ENCODE measurements at regions not wholly inside any gene's neighbourhood (a gene's known extent, or its start where the extent isn't known, plus 50 kb on each side); places are given as distances from the start of the nearest gene placed in this dataset.

- Histone ChIP-seq H3K9ac (ENCODE audit: low read length) (no peak overlapping the region), H3K9me3 (ENCODE audit: low read length) (no peaks in the 10 kb centered on the region), H3K79me2 (ENCODE audit: low read length) (no peaks in the 10 kb centered on the region), H3K27me3 (ENCODE audit: low read length) (no peaks in the 10 kb centered on the region), H3K9me2 (replicated peaks; ENCODE audit: insufficient read depth, low read length) (no peaks in the 10 kb centered on the region; the same call in 1 of the 2 replicates), H3K4me3 (ENCODE audit: low read length) (no peak overlapping the region), H3K4me2 (ENCODE audit: low read depth, low read length, poor library complexity, severe bottlenecking) (no peak overlapping the region), H4K20me1 (ENCODE audit: insufficient read depth, low read depth, low read length) (no peaks in the 10 kb centered on the region), H3K27ac (ENCODE audit: low read length) (no peak overlapping the region), H3K36me3 (ENCODE audit: insufficient read depth, low read length) (no peaks in the 10 kb centered on the region), H2AFZ (ENCODE audit: low read length) (no peak overlapping the region), H3K4me1 (ENCODE audit: low read length) (no peaks in the 10 kb centered on the region)
- DNase-seq = no peak
Observed at GRCh38 chr2:226313060-226313459, 486.6 kb downstream of the IRS1 start.

GRCh38 chr2:226312155-226312554, 487.5 kb downstream of the IRS1 start:
- H4K20me1 ChIP-seq (ENCODE audit: insufficient read depth, low read depth, low read length) = no peaks in the 10 kb centered on the region
- H3K4me2 ChIP-seq (ENCODE audit: low read depth, low read length, poor library complexity, severe bottlenecking) = no peak overlapping the region
- no peak overlapping the region for H3K9ac ChIP-seq (ENCODE audit: low read length)
- H3K9me2 ChIP-seq (replicated peaks; ENCODE audit: insufficient read depth, low read length) = no peaks in the 10 kb centered on the region; the same call in 1 of the 2 replicates
- H3K4me1 ChIP-seq (ENCODE audit: low read length) = no peaks in the 10 kb centered on the region
- no peaks in the 10 kb centered on the region for H3K27me3 ChIP-seq (ENCODE audit: low read length)
- H3K4me3 ChIP-seq (ENCODE audit: low read length) = no peak overlapping the region
- H3K9me3 ChIP-seq (ENCODE audit: low read length) = no peaks in the 10 kb centered on the region
- no peak overlapping the region for H2AFZ ChIP-seq (ENCODE audit: low read length)
- H3K79me2 ChIP-seq (ENCODE audit: low read length) = no peaks in the 10 kb centered on the region
- no peak overlapping the region for H3K27ac ChIP-seq (ENCODE audit: low read length)
- no peaks in the 10 kb centered on the region for H3K36me3 ChIP-seq (ENCODE audit: insufficient read depth, low read length)
- no peak for DNase-seq

- Histone ChIP-seq H3K4me3 (ENCODE audit: low read length) (no peak overlapping the region), H3K36me3 (ENCODE audit: insufficient read depth, low read length) (no peaks in the 10 kb centered on the region), H3K9me3 (ENCODE audit: low read length) (no peaks in the 10 kb centered on the region), H4K20me1 (ENCODE audit: insufficient read depth, low read depth, low read length) (no peaks in the 10 kb centered on the region), H3K4me1 (ENCODE audit: low read length) (no peaks in the 10 kb centered on the region), H3K79me2 (ENCODE audit: low read length) (no peaks in the 10 kb centered on the region), H2AFZ (ENCODE audit: low read length) (no peak overlapping the region), H3K27me3 (ENCODE audit: low read length) (no peaks in the 10 kb centered on the region), H3K4me2 (ENCODE audit: low read depth, low read length, poor library complexity, severe bottlenecking) (no peak overlapping the region), H3K27ac (ENCODE audit: low read length) (no peak overlapping the region), H3K9ac (ENCODE audit: low read length) (no peak overlapping the region), H3K9me2 (replicated peaks; ENCODE audit: insufficient read depth, low read length) (no peaks in the 10 kb centered on the region; the same call in 1 of the 2 replicates)
- no peak for DNase-seq
Observed at GRCh38 chr2:226310146-226310545, 489.5 kb downstream of the IRS1 start.

GRCh38 chr2:226308986-226309385, 490.6 kb downstream of the IRS1 start:
- no peaks in the 10 kb centered on the region for H3K27me3 ChIP-seq (ENCODE audit: low read length)
- H3K9me3 ChIP-seq (ENCODE audit: low read length) = no peaks in the 10 kb centered on the region
- H3K9ac ChIP-seq (ENCODE audit: low read length) = no peak overlapping the region
- no peak overlapping the region for H2AFZ ChIP-seq (ENCODE audit: low read length)
- DNase-seq = no peak
- H3K4me2 ChIP-seq (ENCODE audit: low read depth, low read length, poor library complexity, severe bottlenecking) = no peak overlapping the region
- H4K20me1 ChIP-seq (ENCODE audit: insufficient read depth, low read depth, low read length) = no peaks in the 10 kb centered on the region
- H3K4me1 ChIP-seq (ENCODE audit: low read length) = no peaks in the 10 kb centered on the region
- no peak overlapping the region for H3K4me3 ChIP-seq (ENCODE audit: low read length)
- no peak overlapping the region for H3K27ac ChIP-seq (ENCODE audit: low read length)
- H3K36me3 ChIP-seq (ENCODE audit: insufficient read depth, low read length) = no peaks in the 10 kb centered on the region
- no peaks in the 10 kb centered on the region for H3K79me2 ChIP-seq (ENCODE audit: low read length)
- H3K9me2 ChIP-seq (replicated peaks; ENCODE audit: insufficient read depth, low read length) = no peaks in the 10 kb centered on the region; the same call in 1 of the 2 replicates

- no peaks in the 10 kb centered on the region for H3K9me3 ChIP-seq (ENCODE audit: low read length)
- H4K20me1 ChIP-seq (ENCODE audit: insufficient read depth, low read depth, low read length) = no peaks in the 10 kb centered on the region
- H2AFZ ChIP-seq (ENCODE audit: low read length) = no peak overlapping the region
Observed at GRCh38 chr2:226308323-226308680, 491.3 kb downstream of the IRS1 start.

DNA sequence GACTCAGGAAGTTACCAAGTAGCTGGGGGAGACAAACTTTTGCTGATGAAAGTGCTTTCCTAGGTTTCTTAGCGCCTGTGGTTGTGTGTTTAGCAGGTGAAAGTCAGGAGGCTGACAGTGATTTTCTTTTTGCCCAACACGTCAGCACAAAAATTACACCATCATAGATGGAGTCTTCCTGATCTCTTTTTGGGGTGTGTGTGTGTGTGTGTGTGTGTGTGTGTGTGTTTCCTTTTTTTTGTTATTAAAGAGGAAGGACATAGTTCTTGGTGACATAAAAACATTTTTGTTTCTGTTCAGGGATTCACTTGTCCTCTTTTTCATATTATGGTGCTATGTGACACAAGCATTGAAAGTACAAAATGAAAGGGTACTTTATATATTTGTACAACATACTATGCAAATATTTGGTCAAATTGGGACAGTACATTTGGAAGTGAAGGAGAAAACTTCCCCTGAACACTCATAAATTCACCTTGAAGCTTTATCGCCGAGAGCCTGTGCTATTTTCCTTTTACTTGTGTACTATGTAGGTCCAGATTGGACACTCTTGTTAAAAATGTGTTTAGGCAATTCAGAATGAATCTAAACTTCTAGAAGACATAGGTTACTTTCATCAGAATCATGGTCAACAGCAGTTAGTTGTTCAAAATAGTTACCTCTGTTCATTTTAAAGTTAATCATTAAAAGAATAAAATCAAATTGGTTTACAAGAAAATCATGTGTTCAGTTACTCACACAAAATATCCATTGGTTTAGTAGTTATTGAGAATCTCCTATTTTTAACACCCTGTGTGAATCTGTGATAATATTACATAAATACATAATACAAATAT, 491.9 kb downstream of the IRS1 start:
- Histone ChIP-seq H3K9ac (ENCODE audit: low read length) (no peak overlapping the region), H2AFZ (ENCODE audit: low read length) (no peak overlapping the region), H3K4me2 (ENCODE audit: low read depth, low read length, poor library complexity, severe bottlenecking) (no peak overlapping the region)

More at GRCh38 chr2:226308323-226308680, 491.3 kb downstream of the IRS1 start:
- Histone ChIP-seq H3K27ac (ENCODE audit: low read length) (no peak overlapping the region), H3K79me2 (ENCODE audit: low read length) (no peaks in the 10 kb centered on the region), H3K9me2 (replicated peaks; ENCODE audit: insufficient read depth, low read length) (no peaks in the 10 kb centered on the region; the same call in 1 of the 2 replicates), H3K36me3 (ENCODE audit: insufficient read depth, low read length) (no peaks in the 10 kb centered on the region), H3K9ac (ENCODE audit: low read length) (no peak overlapping the region), H3K4me3 (ENCODE audit: low read length) (no peak overlapping the region), H3K4me2 (ENCODE audit: low read depth, low read length, poor library complexity, severe bottlenecking) (no peak overlapping the region), H3K27me3 (ENCODE audit: low read length) (no peaks in the 10 kb centered on the region), H3K4me1 (ENCODE audit: low read length) (no peaks in the 10 kb centered on the region)
- no peak for DNase-seq

GRCh38 chr2:226306969-226307368, 492.7 kb downstream of the IRS1 start:
- Histone ChIP-seq H3K27ac (ENCODE audit: low read length) (no peak overlapping the region), H3K27me3 (ENCODE audit: low read length) (no peaks in the 10 kb centered on the region), H3K9me2 (replicated peaks; ENCODE audit: insufficient read depth, low read length) (no peaks in the 10 kb centered on the region; the same call in 1 of the 2 replicates), H3K4me1 (ENCODE audit: low read length) (no peaks in the 10 kb centered on the region), H3K9ac (ENCODE audit: low read length) (no peak overlapping the region), H3K4me3 (ENCODE audit: low read length) (no peak overlapping the region), H3K79me2 (ENCODE audit: low read length) (no peaks in the 10 kb centered on the region), H4K20me1 (ENCODE audit: insufficient read depth, low read depth, low read length) (no peaks in the 10 kb centered on the region), H2AFZ (ENCODE audit: low read length) (no peak overlapping the region), H3K36me3 (ENCODE audit: insufficient read depth, low read length) (no peaks in the 10 kb centered on the region), H3K9me3 (ENCODE audit: low read length) (no peaks in the 10 kb centered on the region), H3K4me2 (ENCODE audit: low read depth, low read length, poor library complexity, severe bottlenecking) (no peak overlapping the region)
- no peak for DNase-seq

More for the DNA sequence above, 491.9 kb downstream of the IRS1 start:
- Histone ChIP-seq H4K20me1 (ENCODE audit: insufficient read depth, low read depth, low read length) (no peaks in the 10 kb centered on the region), H3K4me1 (ENCODE audit: low read length) (no peaks in the 10 kb centered on the region), H3K4me3 (ENCODE audit: low read length) (no peak overlapping the region), H3K36me3 (ENCODE audit: insufficient read depth, low read length) (no peaks in the 10 kb centered on the region), H3K9me2 (replicated peaks; ENCODE audit: insufficient read depth, low read length) (no peaks in the 10 kb centered on the region; the same call in 1 of the 2 replicates), H3K27me3 (ENCODE audit: low read length) (no peaks in the 10 kb centered on the region), H3K9me3 (ENCODE audit: low read length) (no peaks in the 10 kb centered on the region), H3K79me2 (ENCODE audit: low read length) (no peaks in the 10 kb centered on the region), H3K27ac (ENCODE audit: low read length) (no peak overlapping the region)
- DNase-seq = no peak

DNA sequence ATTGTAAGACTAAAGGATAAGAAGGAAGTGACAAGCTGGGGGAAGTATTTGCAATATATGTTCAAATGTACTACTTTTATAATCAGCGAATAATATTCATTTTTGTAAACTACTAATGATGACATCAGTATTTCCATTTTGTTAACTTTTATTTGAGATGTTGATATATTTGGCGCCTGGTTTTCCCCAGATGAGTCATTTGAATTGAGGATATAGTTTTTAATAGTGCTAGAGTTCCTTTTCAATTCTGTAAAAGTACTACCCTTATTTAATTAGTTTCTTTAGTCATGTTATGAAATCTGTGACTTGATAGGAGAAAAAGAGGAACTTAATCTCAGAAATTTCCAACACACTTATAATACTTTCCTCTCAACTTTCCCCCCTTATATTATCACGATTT, 495.3 kb downstream of the IRS1 start:
- Histone ChIP-seq H3K27ac (ENCODE audit: low read length) (no peak overlapping the region), H3K9me3 (ENCODE audit: low read length) (no peaks in the 10 kb centered on the region), H3K9ac (ENCODE audit: low read length) (no peak overlapping the region), H2AFZ (ENCODE audit: low read length) (no peak overlapping the region), H3K9me2 (replicated peaks; ENCODE audit: insufficient read depth, low read length) (no peaks in the 10 kb centered on the region; the same call in 1 of the 2 replicates), H3K79me2 (ENCODE audit: low read length) (no peaks in the 10 kb centered on the region), H3K27me3 (ENCODE audit: low read length) (no peaks in the 10 kb centered on the region), H3K4me3 (ENCODE audit: low read length) (no peak overlapping the region), H3K36me3 (ENCODE audit: insufficient read depth, low read length) (no peaks in the 10 kb centered on the region), H3K4me2 (ENCODE audit: low read depth, low read length, poor library complexity, severe bottlenecking) (no peak overlapping the region), H3K4me1 (ENCODE audit: low read length) (no peaks in the 10 kb centered on the region), H4K20me1 (ENCODE audit: insufficient read depth, low read depth, low read length) (no peaks in the 10 kb centered on the region)
- DNase-seq = no peak
